ENCODE measurements at regions not wholly inside any gene's neighbourhood (a gene's known extent, or its start where the extent isn't known, plus 50 kb on each side); places are given as distances from the start of the nearest gene placed in this dataset.

GRCh38 chr2:216317831-216318520, 54.3 kb downstream of the MARCHF4 start:
- Histone ChIP-seq H3K9ac (ENCODE audit: low read depth, low read length, poor library complexity, severe bottlenecking) (no peak overlapping the region), H3K4me1 (ENCODE audit: insufficient read depth, low read length, poor library complexity, severe bottlenecking) (peaks cover 15% of the 10 kb centered on the region), H3K79me2 (ENCODE audit: insufficient read depth, low read length) (no peaks in the 10 kb centered on the region), H3K4me3 (ENCODE audit: low read length, poor library complexity, severe bottlenecking) (no peak overlapping the region), H3K4me2 (ENCODE audit: low read depth, low read length, poor library complexity, severe bottlenecking) (peak overlapping the region; percentile 31), H2AFZ (ENCODE audit: low read length) (peak overlapping the region; percentile 63; the same call in 1 of the 2 replicates), H3F3A (ENCODE audit: low read depth) (no peaks in the 10 kb centered on the region), H3K9me3 (ENCODE audit: insufficient read depth, low read depth, low read length) (no peaks in the 10 kb centered on the region), H4K20me1 (ENCODE audit: insufficient read depth, low read length, poor library complexity, severe bottlenecking) (no peaks in the 10 kb centered on the region), H3K9me2 (replicated peaks; ENCODE audit: low read depth, low read length) (no peaks in the 10 kb centered on the region), H3K27me3 (ENCODE audit: insufficient read depth, low read length, poor library complexity, severe bottlenecking) (no peaks in the 10 kb centered on the region), H3K36me3 (ENCODE audit: insufficient read depth, low read length) (no peaks in the 10 kb centered on the region)
- TF ChIP-seq EZH2phosphoT487 (IDR thresholded peaks at IDR 0.05; ENCODE audit: borderline replicate concordance), result no peak
- no peak for TF ChIP-seq CTCF (conservative IDR thresholded peaks at IDR 0.05; ENCODE audit: low read length)

GRCh38 chr2:216316743-216317142, 55.5 kb downstream of the MARCHF4 start:
- Histone ChIP-seq H3K9ac (ENCODE audit: low read depth, low read length, poor library complexity, severe bottlenecking) (no peak overlapping the region), H3F3A (ENCODE audit: low read depth) (no peaks in the 10 kb centered on the region), H3K4me1 (ENCODE audit: insufficient read depth, low read length, poor library complexity, severe bottlenecking) (peaks cover 15% of the 10 kb centered on the region), H3K79me2 (ENCODE audit: insufficient read depth, low read length) (no peaks in the 10 kb centered on the region), H3K4me3 (ENCODE audit: low read length, poor library complexity, severe bottlenecking) (no peak overlapping the region), H3K9me3 (ENCODE audit: insufficient read depth, low read depth, low read length) (no peaks in the 10 kb centered on the region), H2AFZ (ENCODE audit: low read length) (no peak overlapping the region), H3K27me3 (ENCODE audit: insufficient read depth, low read length, poor library complexity, severe bottlenecking) (no peaks in the 10 kb centered on the region), H3K4me2 (ENCODE audit: low read depth, low read length, poor library complexity, severe bottlenecking) (no peak overlapping the region), H4K20me1 (ENCODE audit: insufficient read depth, low read length, poor library complexity, severe bottlenecking) (no peaks in the 10 kb centered on the region), H3K36me3 (ENCODE audit: insufficient read depth, low read length) (no peaks in the 10 kb centered on the region), H3K9me2 (replicated peaks; ENCODE audit: low read depth, low read length) (no peaks in the 10 kb centered on the region)
- no peak for TF ChIP-seq EZH2phosphoT487 (IDR thresholded peaks at IDR 0.05; ENCODE audit: borderline replicate concordance)
- no peak for TF ChIP-seq CTCF (conservative IDR thresholded peaks at IDR 0.05; ENCODE audit: low read length)

- H3K9ac ChIP-seq (ENCODE audit: low read depth, low read length, poor library complexity, severe bottlenecking), result no peak overlapping the region
Observed at GRCh38 chr2:216315802-216316603, 56.3 kb downstream of the MARCHF4 start.

More at GRCh38 chr2:216315802-216316603, 56.3 kb downstream of the MARCHF4 start:
- no peak overlapping the region for H3K4me3 ChIP-seq (ENCODE audit: low read length, poor library complexity, severe bottlenecking)
- H3K36me3 ChIP-seq (ENCODE audit: insufficient read depth, low read length), result no peaks in the 10 kb centered on the region
- H3K4me1 ChIP-seq (ENCODE audit: insufficient read depth, low read length, poor library complexity, severe bottlenecking), result peaks cover 15% of the 10 kb centered on the region
- H3K4me2 ChIP-seq (ENCODE audit: low read depth, low read length, poor library complexity, severe bottlenecking), result no peak overlapping the region
- no peak for TF ChIP-seq EZH2phosphoT487 (IDR thresholded peaks at IDR 0.05; ENCODE audit: borderline replicate concordance)
- TF ChIP-seq CTCF (conservative IDR thresholded peaks at IDR 0.05; ENCODE audit: low read length), result no peak
- no peak overlapping the region for H2AFZ ChIP-seq (ENCODE audit: low read length)
- H3K9me3 ChIP-seq (ENCODE audit: insufficient read depth, low read depth, low read length), result no peaks in the 10 kb centered on the region
- no peaks in the 10 kb centered on the region for H3F3A ChIP-seq (ENCODE audit: low read depth)
- H4K20me1 ChIP-seq (ENCODE audit: insufficient read depth, low read length, poor library complexity, severe bottlenecking), result no peaks in the 10 kb centered on the region
- H3K27me3 ChIP-seq (ENCODE audit: insufficient read depth, low read length, poor library complexity, severe bottlenecking), result no peaks in the 10 kb centered on the region
- H3K79me2 ChIP-seq (ENCODE audit: insufficient read depth, low read length), result no peaks in the 10 kb centered on the region
- H3K9me2 ChIP-seq (replicated peaks; ENCODE audit: low read depth, low read length), result no peaks in the 10 kb centered on the region

All from Loucy (cell line).